ENCODE measurements at regions not wholly inside any gene's neighbourhood (a gene's known extent, or its start where the extent isn't known, plus 50 kb on each side); places are given as distances from the start of the nearest gene placed in this dataset.

DNA sequence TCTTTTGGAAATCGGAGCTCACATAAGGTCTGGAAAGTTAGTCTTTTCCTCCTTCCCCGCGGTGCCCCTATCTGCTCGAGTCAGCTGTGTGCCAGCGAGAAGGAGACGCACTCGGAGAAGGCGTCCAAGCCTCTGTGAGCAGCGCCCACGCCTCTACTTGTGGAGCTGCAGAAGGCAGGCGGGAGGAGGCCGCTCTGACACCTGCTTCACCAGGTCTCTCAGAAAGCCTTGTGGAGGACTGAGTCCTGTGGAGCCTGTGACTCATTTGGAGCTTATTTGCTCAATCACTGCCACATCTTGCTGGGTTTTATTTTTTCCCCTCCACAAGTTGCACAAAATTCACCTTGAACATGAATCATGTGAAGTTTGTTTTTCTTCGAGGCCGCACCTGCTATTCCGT is 117.5 kb downstream of the IRX2 start:
- intact Hi-C loops (cut with micrococcal nuclease): no loop called here
- ChIA-PET POLR2A (no interaction called here), RAD21 (ENCODE audit: low non-redundant PET in 1 of 2, low total read pairs in 2 of 2, uncharacterized antibody in 2 of 2, unreplicated experiment in 2 of 2) (no interaction called here), CTCF (no interaction called here)
- H4K20me1 ChIP-seq (ENCODE audit: insufficient read depth): no peaks in the 10 kb centered on the region
- no peaks in the 10 kb centered on the region for H3K27me3 ChIP-seq (ENCODE audit: insufficient read depth, low read length)
- no peaks in the 10 kb centered on the region for H3K79me2 ChIP-seq (ENCODE audit: insufficient read depth, low read length)
- no peaks in the 10 kb centered on the region for H3K4me1 ChIP-seq (ENCODE audit: control insufficient read depth in 1 of 2, insufficient read depth in 2 of 2, low read length in 2 of 2)
- no TSS peak for BruUV-seq (replicated peaks)
- no peak overlapping the region for H3K4me2 ChIP-seq (ENCODE audit: low read length)
- H3K9me2 ChIP-seq (ENCODE audit: insufficient read depth): no peaks in the 10 kb centered on the region
- H3K27ac ChIP-seq (ENCODE audit: low read depth, low read length): no peak overlapping the region
- H3K4me3 ChIP-seq (replicated peaks in 1 of 2; ENCODE audit: low read depth in 1 of 2, low read length in 2 of 2): no peak overlapping the region
- H2AFZ ChIP-seq (ENCODE audit: low read depth, low read length, poor library complexity, severe bottlenecking): no peak overlapping the region
- TF ChIP-seq ELF1 (IDR thresholded peaks at IDR 0.05; ENCODE audit: borderline replicate concordance, low read depth): no peak
- TF ChIP-seq YY1 (IDR thresholded peaks at IDR 0.05; ENCODE audit: extremely low read depth, insufficient replicate concordance, low read depth, low read length): no peak
- no peak for TF ChIP-seq JUND (IDR thresholded peaks at IDR 0.05)
- no peaks in the 10 kb centered on the region for H3K36me3 ChIP-seq (ENCODE audit: control insufficient read depth in 1 of 2, insufficient read depth in 2 of 2, low read length in 2 of 2)
- ATAC-seq: no peak
- peaks cover 5 to 26% of the 10 kb centered on the region in 2 experiments; a peak in 2 of 4 replicates for H3K9me3 ChIP-seq (ENCODE audit: control insufficient read depth in 1 of 2, insufficient read depth in 1 of 2, low read depth in 1 of 2, low read length in 2 of 2)
- no peak for DNase-seq (ENCODE audit: low read depth, low spot score)
- H3K9ac ChIP-seq (ENCODE audit: low read length): no peak overlapping the region

GRCh38 chr5:2631758-2632157 is 119.7 kb downstream of the IRX2 start:
- no peak overlapping the region for H3K4me2 ChIP-seq (ENCODE audit: low read length)
- peaks cover 5 to 19% of the 10 kb centered on the region in 2 experiments; a peak in 2 of 4 replicates for H3K9me3 ChIP-seq (ENCODE audit: control insufficient read depth in 1 of 2, insufficient read depth in 1 of 2, low read depth in 1 of 2, low read length in 2 of 2)
- no peaks in the 10 kb centered on the region for H3K79me2 ChIP-seq (ENCODE audit: insufficient read depth, low read length)
- no peak overlapping the region for H3K9ac ChIP-seq (ENCODE audit: low read length)
- ATAC-seq: no peak
- H3K9me2 ChIP-seq (ENCODE audit: insufficient read depth): no peaks in the 10 kb centered on the region
- no peaks in the 10 kb centered on the region for H3K4me1 ChIP-seq (ENCODE audit: control insufficient read depth in 1 of 2, insufficient read depth in 2 of 2, low read length in 2 of 2)
- no peak overlapping the region for H2AFZ ChIP-seq (ENCODE audit: low read depth, low read length, poor library complexity, severe bottlenecking)
- CTCF ChIA-PET: no interaction called here
- no peak for DNase-seq (ENCODE audit: low read depth, low spot score)
- TF ChIP-seq FOSL1 (IDR thresholded peaks at IDR 0.05; ENCODE audit: low read depth) (no peak), SRF (IDR thresholded peaks at IDR 0.05; ENCODE audit: low read depth) (no peak), EZH2phosphoT487 (IDR thresholded peaks at IDR 0.05; ENCODE audit: borderline replicate concordance) (no peak), ATF3 (IDR thresholded peaks at IDR 0.05) (no peak), MAX (IDR thresholded peaks at IDR 0.05) (no peak), EGR1 (IDR thresholded peaks at IDR 0.05; ENCODE audit: low read depth) (no peak), POLR2AphosphoS5 (IDR thresholded peaks at IDR 0.05; ENCODE audit: low read depth, low read length) (no peak), JUND (IDR thresholded peaks at IDR 0.05) (no peak), SP1 (IDR thresholded peaks at IDR 0.05; ENCODE audit: low read depth) (no peak), CBX3 (IDR thresholded peaks at IDR 0.05; ENCODE audit: low read depth) (no peak), ZFX (IDR thresholded peaks at IDR 0.05) (no peak)
- H3K36me3 ChIP-seq (ENCODE audit: control insufficient read depth in 1 of 2, insufficient read depth in 2 of 2, low read length in 2 of 2): no peaks in the 10 kb centered on the region
- intact Hi-C loops (cut with micrococcal nuclease): no loop called here
- no peaks in the 10 kb centered on the region for H4K20me1 ChIP-seq (ENCODE audit: insufficient read depth)
- no TSS peak for BruUV-seq (replicated peaks)
- H3K4me3 ChIP-seq (replicated peaks in 1 of 2; ENCODE audit: low read depth in 1 of 2, low read length in 2 of 2): no peak overlapping the region
- no peak overlapping the region for H3K27ac ChIP-seq (ENCODE audit: low read depth, low read length)
- POLR2A ChIA-PET: no interaction called here
- no peaks in the 10 kb centered on the region for H3K27me3 ChIP-seq (ENCODE audit: insufficient read depth, low read length)
- RAD21 ChIA-PET (ENCODE audit: low non-redundant PET in 1 of 2, low total read pairs in 2 of 2, uncharacterized antibody in 2 of 2, unreplicated experiment in 2 of 2): no interaction called here

All from HCT116 (cell line).